Muscle of arm (tissue), 1 donor: ENCODE measurements at regions not wholly inside any gene's neighbourhood (a gene's known extent, or its start where the extent isn't known, plus 50 kb on each side); places are given as distances from the start of the nearest gene placed in this dataset.
A peak's percentile ranks its signal among the peaks of the same experiment; 100 is the strongest.

Experiments
- DNase-seq: peaks from one replicate; pipeline ENCODE4 v3.0.0-alpha.2; 2013

GRCh38 chr6:4587171-4587570, 189.0 kb upstream of the CDYL start:
- DNase-seq: no peak

- DNase-seq: no peak
Observed at GRCh38 chr6:4586469-4586859, 189.7 kb upstream of the CDYL start.

GRCh38 chr6:4585682-4586468, 190.3 kb upstream of the CDYL start:
- DNase-seq: no peak

- DNase-seq: no peak
Observed at GRCh38 chr6:4584801-4585200, 191.4 kb upstream of the CDYL start.

GRCh38 chr6:4582506-4583417, 193.4 kb upstream of the CDYL start:
- no peak for DNase-seq

GRCh38 chr6:4581468-4582385, 194.5 kb upstream of the CDYL start:
- no peak for DNase-seq

GRCh38 chr6:4580361-4580760, 195.8 kb upstream of the CDYL start:
- no peak for DNase-seq

- peak; percentile 61 for DNase-seq
Observed at GRCh38 chr6:4577406-4577805, 198.8 kb upstream of the CDYL start.

- DNase-seq: no peak
Observed at GRCh38 chr6:4575714-4576113, 200.5 kb upstream of the CDYL start.

- peak; percentile 55 for DNase-seq
Observed at GRCh38 chr6:4574007-4574406, 202.2 kb upstream of the CDYL start.

- no peak for DNase-seq
Observed at GRCh38 chr6:4571011-4571410, 205.2 kb upstream of the CDYL start.

GRCh38 chr6:4568138-4568537, 208.1 kb upstream of the CDYL start:
- DNase-seq: no peak

GRCh38 chr6:4567141-4567540, 209.1 kb upstream of the CDYL start:
- DNase-seq: no peak

- no peak for DNase-seq
Observed at GRCh38 chr6:4565301-4566250, 210.6 kb upstream of the CDYL start.

- DNase-seq: peak; percentile 46
Observed at GRCh38 chr6:4564801-4565271, 211.4 kb upstream of the CDYL start.

- no peak for DNase-seq
Observed at GRCh38 chr6:4563877-4564276, 212.3 kb upstream of the CDYL start.

- DNase-seq: no peak
Observed at GRCh38 chr6:4563156-4563555, 213.0 kb upstream of the CDYL start.

GRCh38 chr6:4561773-4562400, 214.3 kb upstream of the CDYL start:
- no peak for DNase-seq

GRCh38 chr6:4561078-4561435, 215.1 kb upstream of the CDYL start:
- no peak for DNase-seq
